PC-3 (cell line): ENCODE measurements at regions not wholly inside any gene's neighbourhood (a gene's known extent, or its start where the extent isn't known, plus 50 kb on each side); places are given as distances from the start of the nearest gene placed in this dataset.

Experiments
- EZH2 ChIP-seq: fragments of 300-600 bp; sonication (generic); IDR thresholded peaks from one replicate; pipeline ENCODE4 v1.6.1; 2017; ENCODE audit warnings: antibody characterized with exemption, mild to moderate bottlenecking, low read length; ENCODE audit not compliant: unreplicated experiment
- TF ChIP-seq, protein P1 (sequence below): fragments of 300-600 bp; sonication (generic); conservative IDR thresholded peaks from 2 replicates; pipeline ENCODE4 v1.5.1; 2017; ENCODE audit warnings: antibody characterized with exemption, low read depth, mild to moderate bottlenecking, low read length

DNA sequence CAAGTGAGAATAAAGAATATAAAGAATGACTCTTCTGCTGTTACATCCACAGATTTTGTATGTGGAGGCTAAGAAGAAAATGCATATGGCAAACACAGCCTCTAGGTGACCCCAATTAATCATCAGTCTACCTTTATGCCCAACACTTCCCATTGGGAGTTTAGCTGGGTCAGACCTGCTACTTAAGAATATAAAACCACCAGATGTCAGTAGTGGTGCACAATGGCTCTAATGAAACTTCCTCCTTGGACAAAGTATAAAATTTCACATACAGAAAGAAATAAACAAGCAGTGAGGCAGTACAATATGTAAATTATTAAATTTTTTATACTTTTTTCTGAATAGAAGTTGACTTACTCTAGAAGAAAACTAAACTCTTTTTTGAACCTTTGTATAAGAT lies 539.9 kb downstream of the BRINP1 start:
- TF ChIP-seq, protein P1, sequence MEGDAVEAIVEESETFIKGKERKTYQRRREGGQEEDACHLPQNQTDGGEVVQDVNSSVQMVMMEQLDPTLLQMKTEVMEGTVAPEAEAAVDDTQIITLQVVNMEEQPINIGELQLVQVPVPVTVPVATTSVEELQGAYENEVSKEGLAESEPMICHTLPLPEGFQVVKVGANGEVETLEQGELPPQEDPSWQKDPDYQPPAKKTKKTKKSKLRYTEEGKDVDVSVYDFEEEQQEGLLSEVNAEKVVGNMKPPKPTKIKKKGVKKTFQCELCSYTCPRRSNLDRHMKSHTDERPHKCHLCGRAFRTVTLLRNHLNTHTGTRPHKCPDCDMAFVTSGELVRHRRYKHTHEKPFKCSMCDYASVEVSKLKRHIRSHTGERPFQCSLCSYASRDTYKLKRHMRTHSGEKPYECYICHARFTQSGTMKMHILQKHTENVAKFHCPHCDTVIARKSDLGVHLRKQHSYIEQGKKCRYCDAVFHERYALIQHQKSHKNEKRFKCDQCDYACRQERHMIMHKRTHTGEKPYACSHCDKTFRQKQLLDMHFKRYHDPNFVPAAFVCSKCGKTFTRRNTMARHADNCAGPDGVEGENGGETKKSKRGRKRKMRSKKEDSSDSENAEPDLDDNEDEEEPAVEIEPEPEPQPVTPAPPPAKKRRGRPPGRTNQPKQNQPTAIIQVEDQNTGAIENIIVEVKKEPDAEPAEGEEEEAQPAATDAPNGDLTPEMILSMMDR: no peak
- no peak for TF ChIP-seq EZH2
